ENCODE measurements at regions not wholly inside any gene's neighbourhood (a gene's known extent, or its start where the extent isn't known, plus 50 kb on each side); places are given as distances from the start of the nearest gene placed in this dataset.

GRCh38 chr6:97572943-97573342, 289.9 kb upstream of the MMS22L start:
- no peak overlapping the region for H3K27ac ChIP-seq
- no peak for TF ChIP-seq CTCF (conservative IDR thresholded peaks at IDR 0.05)

GRCh38 chr6:97586344-97586743, 303.3 kb upstream of the MMS22L start:
- H3K27ac ChIP-seq: no peak overlapping the region
- TF ChIP-seq CTCF (conservative IDR thresholded peaks at IDR 0.05): peak; percentile 56

- no peak for TF ChIP-seq CTCF (conservative IDR thresholded peaks at IDR 0.05)
- H3K27ac ChIP-seq: no peak overlapping the region
Observed at GRCh38 chr6:97591955-97592354, 308.9 kb upstream of the MMS22L start.

GRCh38 chr6:97594844-97595243, 311.8 kb upstream of the MMS22L start:
- no peak for TF ChIP-seq CTCF (conservative IDR thresholded peaks at IDR 0.05)
- no peak overlapping the region for H3K27ac ChIP-seq

GRCh38 chr6:97621111-97621510, 338.1 kb upstream of the MMS22L start:
- H3K27ac ChIP-seq: no peak overlapping the region
- no peak for TF ChIP-seq CTCF (conservative IDR thresholded peaks at IDR 0.05)

GRCh38 chr6:97626671-97627441, 343.8 kb upstream of the MMS22L start:
- no peak for TF ChIP-seq CTCF (conservative IDR thresholded peaks at IDR 0.05)
- peak overlapping the region; percentile 45; the same call in 1 of the 2 replicates for H3K27ac ChIP-seq

- H3K27ac ChIP-seq: no peak overlapping the region
- no peak for TF ChIP-seq CTCF (conservative IDR thresholded peaks at IDR 0.05)
Observed at GRCh38 chr6:97629180-97629579, 346.2 kb upstream of the MMS22L start.
